Natural killer cell (primary cell): ENCODE measurements at regions not wholly inside any gene's neighbourhood (a gene's known extent, or its start where the extent isn't known, plus 50 kb on each side); places are given as distances from the start of the nearest gene placed in this dataset.

ENCODE experiments used
- ATAC-seq, 3 donors: fragments of 150-1000 bp in 2 of 3; fragments of 200-7000 bp in 1 of 3; cut with Tn5 transposase; 1 replicate in 1 of 3; 2 replicates in 2 of 3; pipeline ENCODE4 v1.10.0; 2021; ENCODE audit warnings: mild to moderate bottlenecking in 2 of 3, moderate library complexity in 2 of 3
- DNase-seq, 2 donors: peaks; one replicate each; pipeline versions ENCODE4 v3.0.0 to v3.0.0-alpha.2; 2013 to 2021; ENCODE audit warnings: mixed read lengths in 1 of 2
- H3K27ac ChIP-seq: one replicate; pipeline ENCODE4 v1.5.1; 2013; ENCODE audit warnings: mild to moderate bottlenecking, low read length
- H3K27me3 ChIP-seq: one replicate; pipeline ENCODE4 v1.6.1; 2013; ENCODE audit warnings: low read length; ENCODE audit not compliant: control insufficient read depth, insufficient read depth
- H3K36me3 ChIP-seq: one replicate; pipeline ENCODE4 v1.6.1; 2013; ENCODE audit warnings: low read length; ENCODE audit not compliant: control insufficient read depth, insufficient read depth
- H3K4me1 ChIP-seq: one replicate; pipeline ENCODE4 v1.6.1; 2013; ENCODE audit warnings: low read length; ENCODE audit not compliant: control insufficient read depth, insufficient read depth
- H3K4me3 ChIP-seq: one replicate; pipeline ENCODE4 v1.5.1; 2013; ENCODE audit warnings: low read length
- H3K9me3 ChIP-seq: one replicate; pipeline ENCODE4 v1.6.1; 2013; ENCODE audit warnings: low read length; ENCODE audit not compliant: control insufficient read depth, insufficient read depth
- H3K27ac Mint-ChIP-seq, 2 donors: one replicate each; pipeline ENCODE4 v1.8.0; 2022; ENCODE audit warnings: mild to moderate bottlenecking in 2 of 2, mixed read lengths in 2 of 2, moderate library complexity in 1 of 2
- H3K27me3 Mint-ChIP-seq, 2 donors: one replicate each; pipeline ENCODE4 v1.8.0; 2022; ENCODE audit warnings: low read depth in 2 of 2, mixed read lengths in 2 of 2
- H3K36me3 Mint-ChIP-seq: one replicate; pipeline ENCODE4 v1.8.0; 2022; ENCODE audit warnings: mixed read lengths
- H3K4me1 Mint-ChIP-seq, 2 donors: one replicate each; pipeline ENCODE4 v1.8.0; 2022; ENCODE audit warnings: mixed read lengths in 2 of 2
- H3K4me3 Mint-ChIP-seq: one replicate; pipeline ENCODE4 v1.8.0; 2022; ENCODE audit warnings: mild to moderate bottlenecking, moderate library complexity, mixed read lengths
- H3K9me3 Mint-ChIP-seq, 2 donors: one replicate each; pipeline ENCODE4 v1.8.0; 2022; ENCODE audit warnings: mixed read lengths in 2 of 2
- WGBS: methylation state at CpG from one replicate; pipeline ENCODE4 v1.1.7; 2013; ENCODE audit warnings: missing lambda C conversion rate; ENCODE audit not compliant: insufficient coverage; 5-methylcytosine and 5-hydroxymethylcytosine counted together
- intact Hi-C: fragments of 100-400 bp; cut with micrococcal nuclease; formaldehyde crosslinking; loops from one replicate; pipeline ENCODE4 v1.14.2; 2022
- TF ChIP-seq, protein P1 (sequence below): fragments of 200-600 bp; IDR thresholded peaks from one replicate; pipeline ENCODE4 v1.8.0; 2022; ENCODE audit warnings: antibody characterized with exemption

DNA sequence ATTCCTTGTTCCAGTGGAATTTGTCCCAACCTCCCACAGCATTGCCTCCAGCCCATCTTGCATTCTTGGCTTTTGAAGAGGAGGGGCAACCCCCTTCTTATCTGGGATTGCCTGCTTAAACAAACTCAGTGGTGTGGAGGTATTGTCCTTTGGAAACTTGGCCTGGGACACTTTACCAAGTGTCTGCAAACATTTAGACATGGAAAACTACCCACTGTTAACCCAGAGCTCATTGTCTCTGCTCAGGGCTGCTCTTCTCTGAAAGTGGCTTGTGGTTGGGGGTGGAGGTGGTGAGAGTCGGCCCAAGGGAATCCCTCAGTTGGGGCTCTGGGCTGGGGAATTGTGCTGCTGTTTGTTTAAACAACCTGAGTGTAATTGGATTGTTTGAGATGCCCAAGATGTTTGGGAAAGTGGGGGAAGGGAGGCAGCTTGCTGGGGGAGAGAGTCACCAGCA lies 178.3 kb upstream of the GATA6 start:
- WGBS: 63% methylated on average over 1 of the region's 1 CpG
- Mint-ChIP-seq H3K4me3 (no peak overlapping the region), H3K27ac (no peak overlapping the region), H3K4me1 (no peaks in the 10 kb centered on the region), H3K36me3 (no peaks in the 10 kb centered on the region), H3K27me3 (peaks cover 14 to 44% of the 10 kb centered on the region in 2 donors), H3K9me3 (no peaks in the 10 kb centered on the region)
- intact Hi-C loops: no loop called here
- no peak for ATAC-seq
- H3K36me3 ChIP-seq: no peaks in the 10 kb centered on the region
- TF ChIP-seq, protein P1, sequence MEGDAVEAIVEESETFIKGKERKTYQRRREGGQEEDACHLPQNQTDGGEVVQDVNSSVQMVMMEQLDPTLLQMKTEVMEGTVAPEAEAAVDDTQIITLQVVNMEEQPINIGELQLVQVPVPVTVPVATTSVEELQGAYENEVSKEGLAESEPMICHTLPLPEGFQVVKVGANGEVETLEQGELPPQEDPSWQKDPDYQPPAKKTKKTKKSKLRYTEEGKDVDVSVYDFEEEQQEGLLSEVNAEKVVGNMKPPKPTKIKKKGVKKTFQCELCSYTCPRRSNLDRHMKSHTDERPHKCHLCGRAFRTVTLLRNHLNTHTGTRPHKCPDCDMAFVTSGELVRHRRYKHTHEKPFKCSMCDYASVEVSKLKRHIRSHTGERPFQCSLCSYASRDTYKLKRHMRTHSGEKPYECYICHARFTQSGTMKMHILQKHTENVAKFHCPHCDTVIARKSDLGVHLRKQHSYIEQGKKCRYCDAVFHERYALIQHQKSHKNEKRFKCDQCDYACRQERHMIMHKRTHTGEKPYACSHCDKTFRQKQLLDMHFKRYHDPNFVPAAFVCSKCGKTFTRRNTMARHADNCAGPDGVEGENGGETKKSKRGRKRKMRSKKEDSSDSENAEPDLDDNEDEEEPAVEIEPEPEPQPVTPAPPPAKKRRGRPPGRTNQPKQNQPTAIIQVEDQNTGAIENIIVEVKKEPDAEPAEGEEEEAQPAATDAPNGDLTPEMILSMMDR: no peak
- H3K4me3 ChIP-seq: no peak overlapping the region
- no peaks in the 10 kb centered on the region for H3K4me1 ChIP-seq
- no peaks in the 10 kb centered on the region for H3K9me3 ChIP-seq
- no peaks in the 10 kb centered on the region for H3K27me3 ChIP-seq
- DNase-seq: no peak
- H3K27ac ChIP-seq: no peak overlapping the region

DNA sequence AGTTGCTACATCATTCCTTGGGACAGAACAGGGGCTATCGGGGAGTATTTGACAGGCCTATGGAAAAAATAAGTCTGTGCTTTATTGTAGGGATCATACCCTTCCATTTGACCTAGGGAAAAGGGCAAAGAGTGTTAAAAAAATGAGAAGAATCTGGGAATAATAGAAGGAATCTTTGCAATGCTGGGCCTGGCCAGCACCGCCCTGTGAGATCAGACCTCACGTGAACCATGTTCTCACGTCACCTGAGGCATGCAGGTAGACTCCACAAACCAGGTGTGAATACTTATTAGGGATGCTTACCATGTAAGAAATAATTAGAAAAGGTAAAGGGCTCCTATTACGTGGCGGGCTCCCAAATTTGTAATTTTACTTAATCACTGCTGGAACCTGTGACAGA lies 177.5 kb upstream of the GATA6 start:
- no peak overlapping the region for H3K4me3 ChIP-seq
- no peaks in the 10 kb centered on the region for H3K27me3 ChIP-seq
- H3K36me3 Mint-ChIP-seq: no peaks in the 10 kb centered on the region
- H3K36me3 ChIP-seq: no peaks in the 10 kb centered on the region
- H3K27me3 Mint-ChIP-seq: peaks cover 14 to 41% of the 10 kb centered on the region in 2 donors
- no peaks in the 10 kb centered on the region for H3K4me1 Mint-ChIP-seq
- H3K4me3 Mint-ChIP-seq: no peak overlapping the region
- H3K4me1 ChIP-seq: no peaks in the 10 kb centered on the region
- TF ChIP-seq, protein P1: no peak
- H3K27ac ChIP-seq: no peak overlapping the region
- 90% methylated on average over 6 of the region's 6 CpGs for WGBS
- H3K27ac Mint-ChIP-seq: no peak overlapping the region
- no peaks in the 10 kb centered on the region for H3K9me3 ChIP-seq
- intact Hi-C loops: no loop called here
- H3K9me3 Mint-ChIP-seq: no peaks in the 10 kb centered on the region
- DNase-seq: no peak
- ATAC-seq: no peak

DNA sequence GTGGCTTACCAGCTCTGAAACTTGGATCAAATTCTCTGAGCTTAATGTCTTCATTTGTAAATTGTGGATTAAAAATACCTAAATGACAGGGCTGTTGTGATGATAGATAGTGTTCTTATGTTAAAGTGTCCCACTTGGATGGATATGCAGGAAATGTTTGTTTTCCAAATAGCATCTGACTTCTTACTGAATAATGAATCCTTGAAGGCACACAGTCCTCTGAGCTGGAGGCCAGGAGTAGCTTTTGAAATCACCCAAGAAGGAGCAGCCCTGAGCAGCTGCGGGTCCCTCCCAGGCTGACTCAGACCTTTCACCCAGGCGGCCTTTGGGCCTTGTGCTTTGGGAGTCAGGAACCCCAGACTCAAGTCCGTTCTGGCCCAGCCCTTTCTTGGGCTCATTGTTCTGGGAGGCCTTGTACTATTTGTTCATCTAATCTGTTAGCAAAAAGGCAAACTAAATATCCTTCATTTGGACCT lies 173.0 kb upstream of the GATA6 start:
- H3K27me3 ChIP-seq: no peaks in the 10 kb centered on the region
- Mint-ChIP-seq H3K9me3 (no peaks in the 10 kb centered on the region), H3K27ac (no peak overlapping the region), H3K27me3 (peaks cover 10 to 30% of the 10 kb centered on the region in 2 donors), H3K4me1 (peaks cover 5 to 7% of the 10 kb centered on the region in 2 donors), H3K36me3 (no peaks in the 10 kb centered on the region), H3K4me3 (no peak overlapping the region)
- H3K36me3 ChIP-seq: no peaks in the 10 kb centered on the region
- ATAC-seq: no peak
- WGBS: 90% methylated on average over 3 of the region's 3 CpGs
- TF ChIP-seq, protein P1: no peak
- no peak overlapping the region for H3K4me3 ChIP-seq
- no peaks in the 10 kb centered on the region for H3K4me1 ChIP-seq
- H3K27ac ChIP-seq: no peak overlapping the region
- DNase-seq: no peak
- intact Hi-C loops: loop anchor here (2.0 kb wide), 1 partner anchor 708 kb away; no protein-coding TSS in a partner anchor
- no peaks in the 10 kb centered on the region for H3K9me3 ChIP-seq
